B cell (primary cell): ENCODE measurements at regions not wholly inside any gene's neighbourhood (a gene's known extent, or its start where the extent isn't known, plus 50 kb on each side); places are given as distances from the start of the nearest gene placed in this dataset.

ENCODE experiments used
- CTCF ChIP-seq: fragments of 200-600 bp; IDR thresholded peaks from one replicate; pipeline ENCODE4 v1.8.0; 2022; ENCODE audit warnings: antibody characterized with exemption, mild to moderate bottlenecking
- EZH2 ChIP-seq: IDR thresholded peaks from 2 replicates; pipeline ENCODE4 v1.6.1; 2012; ENCODE audit warnings: borderline replicate concordance, low read depth, mild to moderate bottlenecking, moderate library complexity, low read length; ENCODE audit not compliant: insufficient read depth, poor library complexity, severe bottlenecking

- TF ChIP-seq EZH2 (no peak), CTCF (no peak)
These were observed 249.5 kb downstream of the GPM6A start for GRCh38 chr4:175562542-175562941.
